ENCODE measurements at regions not wholly inside any gene's neighbourhood (a gene's known extent, or its start where the extent isn't known, plus 50 kb on each side); places are given as distances from the start of the nearest gene placed in this dataset.
A peak's percentile ranks its signal among the peaks of the same experiment; 100 is the strongest.

DNA sequence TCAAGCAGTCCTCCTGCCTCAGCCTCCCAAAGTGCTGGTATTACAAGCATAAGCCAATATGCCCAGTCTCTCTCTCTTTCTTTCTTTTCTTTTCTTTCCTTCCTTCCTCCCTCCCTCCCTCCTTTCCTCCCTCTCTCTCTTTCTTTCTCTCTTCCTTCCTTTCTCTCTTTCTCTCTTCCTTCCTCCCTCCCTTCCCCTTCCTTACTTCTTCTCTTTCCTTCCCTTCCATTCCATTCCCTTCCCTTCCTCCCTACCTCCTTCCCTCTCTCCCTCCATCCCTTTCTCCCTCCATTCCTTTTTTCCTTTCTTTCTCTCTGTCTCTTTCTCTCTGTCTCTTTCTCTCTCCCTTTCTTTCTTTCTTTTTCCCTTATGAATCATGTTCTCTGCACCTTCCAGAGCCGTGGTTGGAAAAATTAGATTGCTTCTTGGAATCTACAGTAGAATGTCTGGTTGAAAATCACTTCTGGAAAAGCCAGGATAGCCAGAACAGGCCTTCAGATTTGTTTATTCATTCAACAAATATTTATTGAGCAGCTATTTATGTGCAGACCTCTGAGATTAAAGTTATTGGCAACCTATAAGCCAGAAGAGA lies 68.4 kb upstream of the ARHGAP5 start:
- Histone ChIP-seq H4K20me1 (replicated peaks; ENCODE audit: control insufficient read depth, insufficient read depth, low read length) (no peaks in the 10 kb centered on the region), H3K4me1 (replicated peaks in 1 of 2; ENCODE audit: control insufficient read depth in 2 of 2, insufficient read depth in 2 of 2, low read length in 2 of 2) (peaks cover 0 to 20% of the 10 kb centered on the region in 2 experiments; a peak in 3 of 5 replicates), H3K9ac (ENCODE audit: insufficient read depth in 1 of 2, low read depth in 2 of 2, low read length in 2 of 2) (no peak overlapping the region), H3K9me3 (replicated peaks; ENCODE audit: control insufficient read depth, insufficient read depth, low read depth, low read length) (no peaks in the 10 kb centered on the region), H2AFZ (ENCODE audit: low read depth, low read length) (no peak overlapping the region), H3K27ac (ENCODE audit: extremely low read depth, low read depth, low read length) (no peak overlapping the region), H3K4me2 (ENCODE audit: insufficient read depth, low read length) (no peak overlapping the region), H3K9me1 (ENCODE audit: control insufficient read depth, insufficient read depth, low read length) (no peaks in the 10 kb centered on the region), H3K36me3 (ENCODE audit: control insufficient read depth, insufficient read depth, low read length) (no peaks in the 10 kb centered on the region), H3K79me2 (ENCODE audit: control insufficient read depth, insufficient read depth, low read length) (no peaks in the 10 kb centered on the region), H3K4me3 (no peak overlapping the region), H3K27me3 (ENCODE audit: control insufficient read depth in 2 of 2, insufficient read depth in 2 of 2, low read length in 2 of 2) (no peaks in the 10 kb centered on the region)
- CTCF ChIA-PET (ENCODE audit: low intra/inter-chr PET ratio) = no interaction called here
- intact Hi-C loops (cut with micrococcal nuclease) = no loop called here
- BruUV-seq (replicated peaks) = no TSS peak
- FAIRE-seq (no peak), ATAC-seq (no peak), DNase-seq (ENCODE audit: extremely low read depth in 1 of 4, low spot score in 3 of 4) (no peak)
- TF ChIP-seq, protein P1, sequence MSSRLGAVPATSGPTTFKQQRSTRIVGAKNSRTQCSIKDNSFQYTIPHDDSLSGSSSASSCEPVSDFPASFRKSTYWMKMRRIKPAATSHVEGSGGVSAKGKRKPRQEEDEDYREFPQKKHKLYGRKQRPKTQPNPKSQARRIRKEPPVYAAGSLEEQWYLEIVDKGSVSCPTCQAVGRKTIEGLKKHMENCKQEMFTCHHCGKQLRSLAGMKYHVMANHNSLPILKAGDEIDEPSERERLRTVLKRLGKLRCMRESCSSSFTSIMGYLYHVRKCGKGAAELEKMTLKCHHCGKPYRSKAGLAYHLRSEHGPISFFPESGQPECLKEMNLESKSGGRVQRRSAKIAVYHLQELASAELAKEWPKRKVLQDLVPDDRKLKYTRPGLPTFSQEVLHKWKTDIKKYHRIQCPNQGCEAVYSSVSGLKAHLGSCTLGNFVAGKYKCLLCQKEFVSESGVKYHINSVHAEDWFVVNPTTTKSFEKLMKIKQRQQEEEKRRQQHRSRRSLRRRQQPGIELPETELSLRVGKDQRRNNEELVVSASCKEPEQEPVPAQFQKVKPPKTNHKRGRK (tag; IDR thresholded peaks at IDR 0.05) = peak; percentile 81
- no peak for TF ChIP-seq TEAD2 (tag; IDR thresholded peaks at IDR 0.05)
- in situ Hi-C loops (cut with MboI) = no loop called here
- WGBS (ENCODE audit: insufficient coverage, low coverage, missing lambda C conversion rate) = 40% methylated on average over 1 of the region's 1 CpG
- POLR2A ChIA-PET = no interaction called here

DNA sequence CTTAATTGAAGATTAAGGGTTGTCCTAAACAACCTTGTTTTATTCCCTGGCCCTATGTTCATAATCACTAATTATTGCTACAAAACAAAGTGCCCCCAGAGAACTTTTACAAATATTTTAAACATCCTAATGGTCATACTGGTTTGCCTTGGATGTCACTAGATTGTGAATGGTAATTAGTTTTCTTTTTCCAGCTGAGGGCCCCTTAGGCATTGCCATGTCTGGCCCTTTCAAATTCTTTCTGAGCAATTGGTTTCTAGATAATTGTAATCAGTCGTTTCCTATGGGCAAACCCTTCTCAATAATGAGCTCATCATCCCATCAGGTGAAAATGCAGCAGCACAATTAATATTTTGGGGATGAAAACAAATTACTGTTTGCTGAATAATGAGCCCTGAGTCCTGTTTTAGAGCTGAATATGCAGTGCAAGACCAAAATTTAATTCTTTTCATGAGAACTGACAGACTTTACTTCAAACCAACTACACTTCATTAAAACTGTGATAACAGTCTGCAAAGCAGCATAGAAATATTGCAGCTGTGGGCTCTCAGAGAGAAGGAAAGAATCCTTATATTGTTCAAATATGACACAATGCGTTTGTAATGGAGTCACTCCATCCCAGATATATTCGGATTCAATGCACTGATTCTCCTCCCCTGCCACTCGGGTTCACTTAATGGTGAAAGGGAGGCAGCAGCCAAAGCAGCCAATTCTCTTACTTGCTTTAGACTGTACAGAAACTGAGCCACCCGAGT lies 67.7 kb upstream of the ARHGAP5 start:
- ATAC-seq (no peak), DNase-seq (ENCODE audit: extremely low read depth in 1 of 4, low spot score in 3 of 4) (no peak), FAIRE-seq (no peak)
- no peak overlapping the region for H3K9ac ChIP-seq (ENCODE audit: insufficient read depth in 1 of 2, low read depth in 2 of 2, low read length in 2 of 2)
- no peak overlapping the region for H3K4me3 ChIP-seq
- ChIA-PET POLR2A (interaction anchor here (0.6 kb wide), 1 partner anchor 52 kb away, joined by 3 read pairs; no protein-coding TSS in a partner anchor), CTCF (ENCODE audit: low intra/inter-chr PET ratio) (no interaction called here)
- H2AFZ ChIP-seq (ENCODE audit: low read depth, low read length) = no peak overlapping the region
- H3K4me2 ChIP-seq (ENCODE audit: insufficient read depth, low read length) = no peak overlapping the region
- in situ Hi-C loops (cut with MboI) (no loop called here), intact Hi-C loops (cut with micrococcal nuclease) (no loop called here)
- H3K27me3 ChIP-seq (ENCODE audit: control insufficient read depth in 2 of 2, insufficient read depth in 2 of 2, low read length in 2 of 2) = no peaks in the 10 kb centered on the region
- no peaks in the 10 kb centered on the region for H3K9me1 ChIP-seq (ENCODE audit: control insufficient read depth, insufficient read depth, low read length)
- no peaks in the 10 kb centered on the region for H4K20me1 ChIP-seq (replicated peaks; ENCODE audit: control insufficient read depth, insufficient read depth, low read length)
- H3K9me3 ChIP-seq (replicated peaks; ENCODE audit: control insufficient read depth, insufficient read depth, low read depth, low read length) = no peaks in the 10 kb centered on the region
- H3K27ac ChIP-seq (ENCODE audit: extremely low read depth, low read depth, low read length) = no peak overlapping the region
- H3K36me3 ChIP-seq (ENCODE audit: control insufficient read depth, insufficient read depth, low read length) = no peaks in the 10 kb centered on the region
- no TSS peak for BruUV-seq (replicated peaks)
- peaks cover 0 to 20% of the 10 kb centered on the region in 2 experiments; a peak in 3 of 5 replicates for H3K4me1 ChIP-seq (replicated peaks in 1 of 2; ENCODE audit: control insufficient read depth in 2 of 2, insufficient read depth in 2 of 2, low read length in 2 of 2)
- no peaks in the 10 kb centered on the region for H3K79me2 ChIP-seq (ENCODE audit: control insufficient read depth, insufficient read depth, low read length)
- TF ChIP-seq EP300 (IDR thresholded peaks at IDR 0.05; ENCODE audit: low read length) = no peak
- 13% methylated on average over 5 of the region's 5 CpGs for WGBS (ENCODE audit: insufficient coverage, low coverage, missing lambda C conversion rate)
